ENCODE measurements at regions not wholly inside any gene's neighbourhood (a gene's known extent, or its start where the extent isn't known, plus 50 kb on each side); places are given as distances from the start of the nearest gene placed in this dataset.
"Not testable (repeated sequence)": the region's sequence is repeated elsewhere in the genome, so short reads cannot be mapped to it uniquely, and the experiment has no call there.

DNA sequence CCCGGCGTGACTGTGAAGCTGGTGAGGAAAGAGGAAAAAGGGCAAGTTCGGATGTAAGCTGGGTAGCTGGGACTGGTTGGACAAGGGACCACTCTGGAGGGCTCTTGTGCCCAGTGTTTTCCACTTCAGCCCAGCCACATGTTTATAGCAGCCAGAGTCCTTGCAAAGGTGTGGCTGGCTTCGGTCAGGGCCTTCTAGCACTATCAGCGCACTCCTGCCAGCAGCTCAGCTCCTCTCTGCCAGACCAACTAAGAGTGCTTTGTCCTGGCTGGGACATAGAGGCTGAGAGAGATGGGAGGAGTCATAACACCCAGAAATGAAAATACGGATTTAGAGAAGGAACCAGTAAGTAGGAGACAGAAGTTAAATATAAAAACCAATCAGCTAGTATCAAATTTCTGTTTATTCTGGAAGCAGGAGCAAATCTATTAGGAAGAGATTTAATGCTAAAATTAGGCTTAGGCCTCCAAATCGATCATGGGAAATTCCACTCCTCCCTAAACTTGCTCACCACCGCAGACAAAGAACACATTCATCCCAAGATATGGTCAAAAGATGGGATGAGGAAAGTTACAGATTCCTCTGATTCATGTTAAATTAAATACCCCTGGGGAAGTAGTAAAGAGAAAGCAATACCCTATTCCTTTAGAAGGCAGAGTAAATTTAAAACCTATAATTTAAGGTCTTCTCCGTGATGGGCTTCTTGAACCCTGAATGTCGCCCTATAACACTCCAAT is 135.0 kb downstream of the RALA start:
- H3K4me3 ChIP-seq (replicated peaks in 1 of 2; ENCODE audit: low read depth in 2 of 2, low read length in 2 of 2), result no peak overlapping the region
- TF ChIP-seq, protein P1, sequence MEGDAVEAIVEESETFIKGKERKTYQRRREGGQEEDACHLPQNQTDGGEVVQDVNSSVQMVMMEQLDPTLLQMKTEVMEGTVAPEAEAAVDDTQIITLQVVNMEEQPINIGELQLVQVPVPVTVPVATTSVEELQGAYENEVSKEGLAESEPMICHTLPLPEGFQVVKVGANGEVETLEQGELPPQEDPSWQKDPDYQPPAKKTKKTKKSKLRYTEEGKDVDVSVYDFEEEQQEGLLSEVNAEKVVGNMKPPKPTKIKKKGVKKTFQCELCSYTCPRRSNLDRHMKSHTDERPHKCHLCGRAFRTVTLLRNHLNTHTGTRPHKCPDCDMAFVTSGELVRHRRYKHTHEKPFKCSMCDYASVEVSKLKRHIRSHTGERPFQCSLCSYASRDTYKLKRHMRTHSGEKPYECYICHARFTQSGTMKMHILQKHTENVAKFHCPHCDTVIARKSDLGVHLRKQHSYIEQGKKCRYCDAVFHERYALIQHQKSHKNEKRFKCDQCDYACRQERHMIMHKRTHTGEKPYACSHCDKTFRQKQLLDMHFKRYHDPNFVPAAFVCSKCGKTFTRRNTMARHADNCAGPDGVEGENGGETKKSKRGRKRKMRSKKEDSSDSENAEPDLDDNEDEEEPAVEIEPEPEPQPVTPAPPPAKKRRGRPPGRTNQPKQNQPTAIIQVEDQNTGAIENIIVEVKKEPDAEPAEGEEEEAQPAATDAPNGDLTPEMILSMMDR (IDR thresholded peaks at IDR 0.05; ENCODE audit: low read depth, low read length), result no peak
- DNase-seq (ENCODE audit: low read depth in 2 of 2), result no peak

DNA sequence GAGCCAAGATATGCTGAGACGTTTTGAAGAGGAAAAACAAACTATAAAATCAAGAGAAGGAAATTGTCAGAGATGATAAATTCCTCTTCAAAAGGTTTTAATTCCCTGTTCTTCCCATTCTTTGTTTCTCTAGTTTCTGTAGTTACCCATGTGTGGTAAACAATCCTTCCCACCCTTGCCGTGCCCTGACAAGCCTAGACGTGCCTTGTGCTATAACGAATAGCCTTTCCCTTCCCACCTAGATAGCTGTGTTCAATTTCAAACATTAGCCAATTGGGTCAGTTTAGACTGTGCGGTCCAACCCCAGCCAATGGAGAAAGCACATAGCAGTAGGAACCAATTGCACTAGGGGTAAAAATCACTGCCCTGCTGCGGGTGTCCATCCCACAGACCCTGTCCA is 138.1 kb downstream of the RALA start:
- no peak overlapping the region for H3K4me3 ChIP-seq (replicated peaks in 1 of 2; ENCODE audit: low read depth in 2 of 2, low read length in 2 of 2)
- TF ChIP-seq, protein P1 (IDR thresholded peaks at IDR 0.05; ENCODE audit: low read depth, low read length), result no peak
- DNase-seq (ENCODE audit: low read depth in 2 of 2), result no peak

DNA sequence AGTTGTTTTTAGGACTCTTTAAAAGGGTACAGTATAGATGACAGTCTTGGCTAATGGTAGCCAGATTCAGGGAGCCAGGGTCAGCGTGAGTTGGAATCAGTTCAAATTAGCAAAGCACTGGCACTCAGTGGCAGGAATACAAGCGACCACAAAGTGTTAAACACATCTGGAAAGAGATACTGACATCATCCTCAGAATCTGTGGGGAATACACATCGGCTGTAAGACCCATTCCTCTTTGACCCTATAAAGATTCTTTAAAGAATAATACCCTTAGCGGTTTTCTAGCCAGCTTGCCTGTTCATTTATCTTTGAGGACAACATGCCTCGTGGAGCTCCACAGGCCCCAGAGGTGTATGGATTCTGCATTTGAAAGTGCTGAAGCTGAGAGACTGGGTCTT is 139.1 kb downstream of the RALA start:
- not testable (repeated sequence) for DNase-seq (ENCODE audit: low read depth in 2 of 2); H3K4me3 ChIP-seq (replicated peaks in 1 of 2; ENCODE audit: low read depth in 2 of 2, low read length in 2 of 2)

DNA sequence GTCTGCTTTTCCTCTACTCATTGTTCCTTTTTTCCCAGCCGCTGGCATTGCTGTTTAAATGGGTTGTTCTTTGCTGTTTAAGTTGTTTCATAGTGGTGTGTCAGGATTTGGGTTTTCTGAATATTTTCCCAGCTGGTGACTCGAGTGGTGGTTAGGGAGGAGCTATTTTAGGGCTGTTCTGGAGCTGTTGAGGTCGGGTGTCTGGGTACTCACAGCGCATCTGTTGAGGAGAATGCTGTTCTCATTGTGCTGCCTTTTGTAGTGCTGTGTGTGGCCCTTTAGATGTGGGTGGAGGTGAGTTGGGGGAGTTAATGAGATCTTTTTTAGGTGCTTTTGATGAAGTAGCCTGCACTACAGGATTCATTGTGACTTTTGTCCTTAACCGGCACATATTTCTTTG is 139.5 kb downstream of the RALA start:
- peak in 1 of 2 donors; percentile 29 for DNase-seq (ENCODE audit: low read depth in 2 of 2)
- H3K4me3 ChIP-seq (replicated peaks in 1 of 2; ENCODE audit: low read depth in 2 of 2, low read length in 2 of 2), result not testable (repeated sequence)

DNA sequence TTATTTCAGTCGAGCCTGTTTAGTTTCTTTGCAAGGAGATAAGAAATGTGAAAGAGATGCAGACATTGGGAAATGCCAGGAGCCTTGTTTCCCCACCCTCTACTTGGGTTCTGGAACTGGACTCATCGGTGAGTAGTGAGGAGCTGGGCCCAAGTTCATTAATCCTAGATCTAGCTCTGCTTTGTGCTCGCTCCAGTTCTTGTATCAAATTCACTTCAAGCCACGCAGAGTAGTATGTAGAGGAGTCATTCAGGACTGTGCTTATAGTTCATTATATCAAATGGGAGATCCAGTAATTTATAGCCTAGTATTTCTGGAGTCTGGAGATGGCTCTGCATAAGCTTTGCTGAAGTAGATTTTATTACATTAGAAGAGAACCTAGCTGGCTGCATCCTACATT is 142.5 kb downstream of the RALA start:
- not testable (repeated sequence) for DNase-seq (ENCODE audit: low read depth in 2 of 2)

DNA sequence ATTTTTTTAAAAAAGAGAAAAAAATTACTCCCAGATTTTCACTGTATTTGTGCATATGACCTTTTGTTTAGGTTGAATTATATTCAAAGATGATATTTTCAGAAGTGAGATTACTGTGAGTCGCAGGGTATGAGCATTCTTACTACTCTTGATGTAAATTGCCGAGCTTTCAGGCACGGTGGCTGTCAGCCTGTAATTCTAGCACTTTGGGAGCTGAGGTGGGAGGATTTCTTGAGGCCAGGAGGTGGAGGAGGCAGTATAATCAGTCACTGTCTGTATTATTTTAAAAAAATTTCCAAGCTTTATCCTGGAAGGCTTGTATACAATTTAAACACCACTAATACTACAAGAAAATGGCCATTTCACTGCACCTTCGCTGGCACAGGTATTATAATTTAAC is 145.1 kb downstream of the RALA start:
- DNase-seq (ENCODE audit: low read depth in 2 of 2); H3K4me3 ChIP-seq (replicated peaks in 1 of 2; ENCODE audit: low read depth in 2 of 2, low read length in 2 of 2): not testable (repeated sequence)

More for the DNA sequence above, 142.5 kb downstream of the RALA start:
- H3K4me3 ChIP-seq (replicated peaks in 1 of 2; ENCODE audit: low read depth in 2 of 2, low read length in 2 of 2), result not testable (repeated sequence)

DNA sequence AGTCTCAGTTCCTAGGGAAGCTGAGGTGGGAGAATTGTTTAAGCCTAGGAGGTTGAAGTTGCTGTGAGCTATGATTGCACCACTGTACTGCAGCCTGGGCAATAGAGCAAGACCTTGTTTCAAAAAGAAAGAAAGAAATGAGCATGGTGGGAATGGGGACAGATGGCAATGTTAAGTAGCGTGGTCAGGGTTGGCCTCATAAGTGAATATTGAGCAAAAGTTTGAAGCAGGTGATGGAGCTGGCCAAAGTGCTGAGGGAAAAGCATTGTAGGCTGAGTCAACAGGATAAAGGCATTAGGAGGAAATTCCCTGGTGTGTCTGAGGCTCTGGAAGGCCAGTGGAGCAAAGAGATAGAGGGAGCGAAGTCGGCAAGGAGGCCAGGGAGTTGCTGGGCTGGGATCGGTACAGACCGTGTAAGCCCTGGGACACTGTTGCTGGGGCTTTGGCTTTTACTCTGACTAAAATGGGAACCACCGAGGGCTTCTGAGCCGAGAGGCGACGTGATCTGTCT is 151.0 kb downstream of the RALA start:
- not testable (repeated sequence) for H3K4me3 ChIP-seq (replicated peaks in 1 of 2; ENCODE audit: low read depth in 2 of 2, low read length in 2 of 2); DNase-seq (ENCODE audit: low read depth in 2 of 2)

DNA sequence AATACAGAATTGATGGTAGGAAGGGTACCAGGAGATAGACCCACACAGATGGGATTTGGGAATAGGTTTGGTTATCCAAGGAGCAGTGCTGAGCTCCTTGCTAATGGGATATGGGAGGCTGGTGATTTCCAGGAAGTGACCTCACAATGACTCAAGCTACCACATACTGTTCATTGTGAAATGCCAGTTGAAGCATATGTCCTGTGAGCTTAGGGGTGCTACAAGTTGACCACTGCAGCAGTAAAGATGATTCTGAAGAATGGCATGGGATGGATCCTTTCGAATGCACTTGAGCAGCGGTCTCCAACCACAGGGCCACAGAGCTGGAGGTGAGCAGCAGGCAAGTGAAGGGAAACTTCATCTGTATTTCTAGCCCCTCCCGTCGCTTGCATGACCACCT is 158.2 kb downstream of the RALA start:
- H3K4me3 ChIP-seq (replicated peaks in 1 of 2; ENCODE audit: low read depth in 2 of 2, low read length in 2 of 2), result not testable (repeated sequence)
- peak; percentile 11 to 72 for DNase-seq (ENCODE audit: low read depth in 2 of 2)

DNA sequence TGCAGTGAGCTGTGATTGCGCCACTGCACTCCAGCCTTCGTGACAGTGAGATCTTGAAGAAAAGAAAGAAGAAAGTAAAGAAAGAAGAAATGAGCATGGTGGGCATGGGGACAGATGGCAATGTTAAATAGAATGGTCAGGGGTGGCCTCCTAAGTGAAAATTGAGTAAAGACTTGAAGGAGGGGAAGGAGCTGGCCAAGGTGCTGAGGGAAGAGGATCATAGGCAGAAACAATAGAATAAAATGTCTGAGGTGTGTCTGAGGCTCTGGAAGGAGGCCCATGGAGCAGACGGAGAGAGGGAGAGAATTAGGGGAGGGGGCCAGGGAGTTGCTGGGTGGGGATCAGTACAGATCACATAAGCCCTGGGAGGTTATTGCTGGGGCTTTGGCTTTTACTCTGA is 163.1 kb downstream of the RALA start:
- DNase-seq (ENCODE audit: low read depth in 2 of 2); H3K4me3 ChIP-seq (replicated peaks in 1 of 2; ENCODE audit: low read depth in 2 of 2, low read length in 2 of 2): not testable (repeated sequence)

DNA sequence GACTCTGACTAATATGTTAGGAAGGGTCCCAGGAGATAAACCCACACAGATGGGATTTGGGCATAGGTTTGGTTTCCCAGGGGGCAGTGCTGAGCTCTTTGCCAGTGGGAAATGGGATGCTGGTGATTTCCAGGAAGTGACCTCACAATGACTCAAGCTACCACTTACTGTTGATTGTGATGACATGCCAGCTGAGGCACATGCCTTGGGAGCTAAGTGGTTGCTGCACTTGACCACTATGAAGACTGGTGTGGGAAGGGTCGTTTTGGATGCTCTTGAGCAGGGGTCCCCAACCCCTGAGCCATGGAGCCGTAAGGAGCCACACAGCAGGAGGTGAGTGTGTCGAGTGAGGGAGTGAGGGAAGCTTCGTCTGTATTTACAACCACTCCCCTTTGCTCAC is 159.0 kb upstream of the CDK13 start:
- not testable (repeated sequence) for H3K4me3 ChIP-seq (replicated peaks in 1 of 2; ENCODE audit: low read depth in 2 of 2, low read length in 2 of 2)
- DNase-seq (ENCODE audit: low read depth in 2 of 2), result peak; percentile 11 to 56

DNA sequence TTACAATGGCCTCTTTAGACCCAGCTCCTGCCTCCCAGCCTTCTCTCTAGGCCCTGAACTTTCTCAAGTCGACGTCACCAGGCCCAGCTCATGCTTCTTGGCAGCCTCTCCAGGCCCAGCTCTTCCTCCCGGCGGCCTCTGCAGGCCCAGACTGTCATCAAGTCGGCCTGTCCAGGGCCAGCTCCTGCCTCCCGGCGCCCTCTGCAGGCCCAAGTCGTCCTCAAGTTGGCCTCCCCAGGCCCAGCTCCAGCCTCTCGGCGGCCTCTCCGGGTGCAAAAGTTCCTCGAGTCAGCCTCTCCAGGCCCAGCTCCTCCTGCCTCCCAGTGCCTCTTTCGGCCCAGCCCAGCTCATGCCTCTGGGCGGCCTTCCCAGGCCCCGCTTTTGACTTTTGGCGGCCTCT is 158.1 kb upstream of the CDK13 start:
- H3K4me3 ChIP-seq (replicated peaks in 1 of 2; ENCODE audit: low read depth in 2 of 2, low read length in 2 of 2), result not testable (repeated sequence)
- TF ChIP-seq, protein P1 (IDR thresholded peaks at IDR 0.05; ENCODE audit: low read depth, low read length), result peak; percentile 15
- peak; percentile 29 to 57 for DNase-seq (ENCODE audit: low read depth in 2 of 2)

DNA sequence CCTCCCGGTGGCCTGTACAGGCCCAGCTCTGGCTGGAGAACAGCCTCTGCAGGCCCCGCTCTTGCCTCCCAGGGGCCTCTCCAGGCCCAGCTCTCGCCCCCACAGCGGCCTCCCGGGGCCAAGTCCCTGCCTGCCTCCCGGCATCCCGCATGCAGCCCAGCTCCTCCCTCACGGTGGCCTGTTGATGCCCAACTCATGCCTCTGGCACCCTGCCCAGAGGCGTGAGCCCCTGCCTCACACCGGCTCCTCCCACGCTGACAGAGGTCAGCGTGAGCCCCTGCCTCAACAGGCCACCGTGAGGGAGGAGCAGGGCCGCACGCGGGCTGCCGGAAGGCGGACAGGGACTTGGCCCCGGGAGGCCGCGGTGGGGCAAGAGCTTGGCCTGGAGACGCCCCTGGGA is 157.0 kb upstream of the CDK13 start:
- DNase-seq (ENCODE audit: low read depth in 2 of 2); H3K4me3 ChIP-seq (replicated peaks in 1 of 2; ENCODE audit: low read depth in 2 of 2, low read length in 2 of 2): not testable (repeated sequence)

DNA sequence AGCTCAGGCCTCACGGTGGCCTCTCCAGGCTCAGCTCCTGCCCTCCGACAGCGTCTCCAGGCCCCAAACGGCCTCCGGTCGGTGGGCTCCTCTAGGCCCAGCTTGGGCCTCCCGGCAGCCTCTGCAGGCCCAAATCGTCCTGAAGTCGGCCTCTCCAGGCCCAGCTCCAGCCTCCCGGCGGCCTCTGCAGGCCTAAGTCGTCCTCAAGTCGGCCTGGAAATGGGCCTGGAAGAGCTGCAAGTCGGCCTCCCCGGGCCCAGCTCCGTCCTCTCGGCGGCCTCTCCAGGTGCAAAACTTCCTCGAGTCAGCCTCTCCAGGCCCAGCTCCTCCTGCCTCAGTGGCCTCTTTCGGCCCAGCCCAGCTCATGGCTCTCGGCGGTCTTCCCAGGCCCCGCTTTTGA is 156.2 kb upstream of the CDK13 start:
- not testable (repeated sequence) for DNase-seq (ENCODE audit: low read depth in 2 of 2)

DNA sequence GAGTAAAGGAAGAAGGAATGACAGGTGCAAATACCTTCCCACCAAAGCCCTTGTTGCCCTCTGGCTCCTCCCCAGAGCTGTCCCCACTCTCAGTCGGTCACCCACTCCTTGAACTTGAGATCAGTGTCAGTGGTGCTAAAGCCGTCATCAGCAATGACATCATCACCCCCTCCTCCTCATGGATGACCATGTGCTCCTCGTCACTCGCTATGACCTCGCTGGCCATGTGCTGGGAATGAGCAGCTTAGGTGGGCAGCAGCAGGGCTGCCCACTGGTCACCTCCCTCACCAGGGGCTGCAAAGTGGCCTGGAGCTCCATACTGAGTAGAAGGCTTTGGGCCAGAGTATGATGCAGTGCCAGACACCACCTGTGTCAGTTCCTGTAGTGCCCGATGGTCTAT is 153.1 kb upstream of the CDK13 start:
- not testable (repeated sequence) for DNase-seq (ENCODE audit: low read depth in 2 of 2); H3K4me3 ChIP-seq (replicated peaks in 1 of 2; ENCODE audit: low read depth in 2 of 2, low read length in 2 of 2)

More for the DNA sequence above, 156.2 kb upstream of the CDK13 start:
- H3K4me3 ChIP-seq (replicated peaks in 1 of 2; ENCODE audit: low read depth in 2 of 2, low read length in 2 of 2), result not testable (repeated sequence)

DNA sequence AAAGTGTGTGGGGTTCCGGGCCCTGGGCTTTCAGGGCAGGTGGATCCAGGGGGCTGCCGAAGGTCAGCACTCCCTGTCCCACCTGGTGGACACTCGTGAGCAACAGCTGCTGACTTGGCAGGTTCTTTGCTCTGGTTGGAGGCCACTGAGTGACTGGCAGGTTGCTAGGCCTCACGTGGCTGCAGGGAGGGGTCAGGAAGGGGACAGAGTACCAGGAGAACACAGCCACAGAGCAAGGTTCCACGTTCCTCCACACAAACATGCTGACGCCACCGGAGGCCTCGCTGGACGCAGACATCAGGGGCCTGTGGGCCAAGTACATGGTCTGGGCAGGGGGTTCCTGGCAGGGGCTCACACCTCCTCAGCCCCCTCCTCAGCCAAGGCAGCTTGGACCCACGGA is 152.0 kb upstream of the CDK13 start:
- H3K4me3 ChIP-seq (replicated peaks in 1 of 2; ENCODE audit: low read depth in 2 of 2, low read length in 2 of 2); DNase-seq (ENCODE audit: low read depth in 2 of 2): not testable (repeated sequence)

Data from cardiac fibroblast (primary cell).